ENCODE measurements at regions not wholly inside any gene's neighbourhood (a gene's known extent, or its start where the extent isn't known, plus 50 kb on each side); places are given as distances from the start of the nearest gene placed in this dataset.

GRCh38 chr7:92915348-92915747 is 79.0 kb upstream of the CDK6 start:
- H3K27me3 Mint-ChIP-seq (ENCODE audit: insufficient read depth, unreplicated experiment), result no peaks in the 10 kb centered on the region
- ChIA-PET CTCF (interaction anchor here (1.0 to 1.1 kb wide), 2 partner anchors 9 to 69 kb away, joined by 3 to 7 read pairs; no protein-coding TSS in a partner anchor), POLR2A (interaction anchor here (1.0 to 3.9 kb wide), 2 partner anchors 11 to 42 kb away, joined by 3 to 18 read pairs; no protein-coding TSS in a partner anchor)
- H3K36me3 Mint-ChIP-seq (ENCODE audit: insufficient read depth, unreplicated experiment), result no peaks in the 10 kb centered on the region
- DNase-seq (ENCODE audit: unreplicated experiment), result no peak
- TF ChIP-seq, protein P1, sequence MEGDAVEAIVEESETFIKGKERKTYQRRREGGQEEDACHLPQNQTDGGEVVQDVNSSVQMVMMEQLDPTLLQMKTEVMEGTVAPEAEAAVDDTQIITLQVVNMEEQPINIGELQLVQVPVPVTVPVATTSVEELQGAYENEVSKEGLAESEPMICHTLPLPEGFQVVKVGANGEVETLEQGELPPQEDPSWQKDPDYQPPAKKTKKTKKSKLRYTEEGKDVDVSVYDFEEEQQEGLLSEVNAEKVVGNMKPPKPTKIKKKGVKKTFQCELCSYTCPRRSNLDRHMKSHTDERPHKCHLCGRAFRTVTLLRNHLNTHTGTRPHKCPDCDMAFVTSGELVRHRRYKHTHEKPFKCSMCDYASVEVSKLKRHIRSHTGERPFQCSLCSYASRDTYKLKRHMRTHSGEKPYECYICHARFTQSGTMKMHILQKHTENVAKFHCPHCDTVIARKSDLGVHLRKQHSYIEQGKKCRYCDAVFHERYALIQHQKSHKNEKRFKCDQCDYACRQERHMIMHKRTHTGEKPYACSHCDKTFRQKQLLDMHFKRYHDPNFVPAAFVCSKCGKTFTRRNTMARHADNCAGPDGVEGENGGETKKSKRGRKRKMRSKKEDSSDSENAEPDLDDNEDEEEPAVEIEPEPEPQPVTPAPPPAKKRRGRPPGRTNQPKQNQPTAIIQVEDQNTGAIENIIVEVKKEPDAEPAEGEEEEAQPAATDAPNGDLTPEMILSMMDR (IDR thresholded peaks at IDR 0.05; ENCODE audit: unreplicated experiment), result no peak
- H3K4me3 Mint-ChIP-seq (ENCODE audit: unreplicated experiment), result no peak overlapping the region
- intact Hi-C loops (cut with micrococcal nuclease), result loop anchor here (5.0 kb wide), 1 partner anchor 78 kb away; the partner anchor contains the start of gene CDK6
- no peak overlapping the region for H3K27ac Mint-ChIP-seq (ENCODE audit: low read depth, unreplicated experiment)
- H3K9me3 Mint-ChIP-seq (ENCODE audit: unreplicated experiment), result no peaks in the 10 kb centered on the region
- BruUV-seq (replicated peaks), result no TSS peak
- peaks cover 13% of the 10 kb centered on the region for H3K4me1 Mint-ChIP-seq (ENCODE audit: insufficient read depth, unreplicated experiment)

GRCh38 chr7:92914645-92915044 is 78.3 kb upstream of the CDK6 start:
- TF ChIP-seq, protein P1 (IDR thresholded peaks at IDR 0.05; ENCODE audit: unreplicated experiment), result no peak
- Mint-ChIP-seq H3K9me3 (ENCODE audit: unreplicated experiment) (no peaks in the 10 kb centered on the region), H3K4me3 (ENCODE audit: unreplicated experiment) (no peak overlapping the region), H3K27ac (ENCODE audit: low read depth, unreplicated experiment) (peak overlapping the region; percentile 3), H3K4me1 (ENCODE audit: insufficient read depth, unreplicated experiment) (peaks cover 13% of the 10 kb centered on the region), H3K36me3 (ENCODE audit: insufficient read depth, unreplicated experiment) (no peaks in the 10 kb centered on the region), H3K27me3 (ENCODE audit: insufficient read depth, unreplicated experiment) (no peaks in the 10 kb centered on the region)
- BruUV-seq (replicated peaks), result no TSS peak
- CTCF ChIA-PET, result interaction anchor here (1.0 kb wide), 1 partner anchor 8 kb away, joined by 3 read pairs; no protein-coding TSS in a partner anchor
- POLR2A ChIA-PET, result interaction anchor here (3.9 kb wide), 1 partner anchor 10 kb away, joined by 18 read pairs; no protein-coding TSS in a partner anchor
- DNase-seq (ENCODE audit: unreplicated experiment), result no peak
- intact Hi-C loops (cut with micrococcal nuclease), result loop anchor here (5.0 kb wide), 1 partner anchor 77 kb away; the partner anchor contains the start of gene CDK6

DNA sequence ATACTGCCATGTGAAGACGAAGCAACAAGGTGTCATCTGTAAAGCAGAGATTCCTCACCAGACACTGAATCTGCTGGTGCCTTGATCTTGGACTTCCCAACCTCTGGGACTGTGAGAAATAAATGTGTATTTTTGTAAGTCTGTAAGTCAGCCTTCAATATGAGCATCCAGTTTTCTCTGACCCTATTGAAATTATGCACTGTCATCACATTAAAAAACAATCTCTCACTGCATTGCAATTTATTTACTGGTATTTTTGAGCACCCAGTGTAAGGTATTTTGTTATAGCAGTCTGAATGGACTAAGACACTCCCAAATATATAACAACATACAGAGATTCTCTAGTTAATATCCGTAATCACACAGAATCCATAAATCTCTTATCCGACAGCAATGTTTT is 77.5 kb upstream of the CDK6 start:
- no TSS peak for BruUV-seq (replicated peaks)
- Mint-ChIP-seq H3K9me3 (ENCODE audit: unreplicated experiment) (no peaks in the 10 kb centered on the region), H3K27ac (ENCODE audit: low read depth, unreplicated experiment) (no peak overlapping the region), H3K27me3 (ENCODE audit: insufficient read depth, unreplicated experiment) (no peaks in the 10 kb centered on the region), H3K4me3 (ENCODE audit: unreplicated experiment) (no peak overlapping the region), H3K4me1 (ENCODE audit: insufficient read depth, unreplicated experiment) (peaks cover 13% of the 10 kb centered on the region), H3K36me3 (ENCODE audit: insufficient read depth, unreplicated experiment) (no peaks in the 10 kb centered on the region)
- TF ChIP-seq, protein P1 (IDR thresholded peaks at IDR 0.05; ENCODE audit: unreplicated experiment), result no peak
- intact Hi-C loops (cut with micrococcal nuclease), result no loop called here
- no peak for DNase-seq (ENCODE audit: unreplicated experiment)
- CTCF ChIA-PET, result no interaction called here
- POLR2A ChIA-PET, result interaction anchor here (3.9 kb wide), 1 partner anchor 10 kb away, joined by 18 read pairs; no protein-coding TSS in a partner anchor

GRCh38 chr7:92910976-92911375 is 74.6 kb upstream of the CDK6 start:
- POLR2A ChIA-PET, result no interaction called here
- no TSS peak for BruUV-seq (replicated peaks)
- DNase-seq (ENCODE audit: unreplicated experiment), result no peak
- no peaks in the 10 kb centered on the region for H3K4me1 Mint-ChIP-seq (ENCODE audit: insufficient read depth, unreplicated experiment)
- H3K27me3 Mint-ChIP-seq (ENCODE audit: insufficient read depth, unreplicated experiment), result no peaks in the 10 kb centered on the region
- TF ChIP-seq, protein P1 (IDR thresholded peaks at IDR 0.05; ENCODE audit: unreplicated experiment), result no peak
- intact Hi-C loops (cut with micrococcal nuclease), result no loop called here
- H3K36me3 Mint-ChIP-seq (ENCODE audit: insufficient read depth, unreplicated experiment), result no peaks in the 10 kb centered on the region
- H3K4me3 Mint-ChIP-seq (ENCODE audit: unreplicated experiment), result no peak overlapping the region
- H3K9me3 Mint-ChIP-seq (ENCODE audit: unreplicated experiment), result no peaks in the 10 kb centered on the region
- H3K27ac Mint-ChIP-seq (ENCODE audit: low read depth, unreplicated experiment), result no peak overlapping the region
- CTCF ChIA-PET, result no interaction called here

All from MCF 10A (cell line).